ENCODE measurements at regions not wholly inside any gene's neighbourhood (a gene's known extent, or its start where the extent isn't known, plus 50 kb on each side); places are given as distances from the start of the nearest gene placed in this dataset.

DNA sequence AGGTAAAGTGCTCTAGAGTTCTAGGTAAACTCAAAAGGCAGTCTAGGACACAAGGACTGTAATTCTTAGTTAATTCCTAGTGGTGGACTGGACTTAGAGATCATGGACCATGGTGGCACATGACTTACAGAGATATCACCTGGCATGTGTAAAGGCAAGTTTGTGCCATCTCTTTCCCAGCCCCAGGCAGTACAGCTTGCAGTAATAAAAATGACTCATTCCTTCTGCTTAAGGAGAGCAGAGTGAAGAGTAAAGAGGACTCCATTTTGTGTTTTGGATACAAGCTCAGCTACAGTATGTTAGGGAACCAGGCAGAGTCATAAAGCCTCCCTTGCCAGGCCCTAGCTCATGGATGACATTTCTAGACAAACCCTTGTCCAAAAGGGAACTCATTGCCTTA lies 629.9 kb downstream of the JRKL start:
- POLR2A ChIA-PET (ENCODE audit: low non-redundant PET) = no interaction called here
- BruUV-seq (replicated peaks) = no TSS peak
- TF ChIP-seq, protein P1, sequence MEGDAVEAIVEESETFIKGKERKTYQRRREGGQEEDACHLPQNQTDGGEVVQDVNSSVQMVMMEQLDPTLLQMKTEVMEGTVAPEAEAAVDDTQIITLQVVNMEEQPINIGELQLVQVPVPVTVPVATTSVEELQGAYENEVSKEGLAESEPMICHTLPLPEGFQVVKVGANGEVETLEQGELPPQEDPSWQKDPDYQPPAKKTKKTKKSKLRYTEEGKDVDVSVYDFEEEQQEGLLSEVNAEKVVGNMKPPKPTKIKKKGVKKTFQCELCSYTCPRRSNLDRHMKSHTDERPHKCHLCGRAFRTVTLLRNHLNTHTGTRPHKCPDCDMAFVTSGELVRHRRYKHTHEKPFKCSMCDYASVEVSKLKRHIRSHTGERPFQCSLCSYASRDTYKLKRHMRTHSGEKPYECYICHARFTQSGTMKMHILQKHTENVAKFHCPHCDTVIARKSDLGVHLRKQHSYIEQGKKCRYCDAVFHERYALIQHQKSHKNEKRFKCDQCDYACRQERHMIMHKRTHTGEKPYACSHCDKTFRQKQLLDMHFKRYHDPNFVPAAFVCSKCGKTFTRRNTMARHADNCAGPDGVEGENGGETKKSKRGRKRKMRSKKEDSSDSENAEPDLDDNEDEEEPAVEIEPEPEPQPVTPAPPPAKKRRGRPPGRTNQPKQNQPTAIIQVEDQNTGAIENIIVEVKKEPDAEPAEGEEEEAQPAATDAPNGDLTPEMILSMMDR (conservative IDR thresholded peaks at IDR 0.05; ENCODE audit: low read depth, low read length) = no peak
- TF ChIP-seq EZH2 (IDR thresholded peaks at IDR 0.05; ENCODE audit: borderline replicate concordance, low read depth, low read length, poor library complexity, severe bottlenecking) = no peak
- no peak overlapping the region for H3K4me3 ChIP-seq (ENCODE audit: low read depth, low read length, poor library complexity, severe bottlenecking)
- H3K27me3 ChIP-seq (replicated peaks; ENCODE audit: insufficient read depth, low read depth, low read length, poor library complexity) = no peaks in the 10 kb centered on the region
- no peaks in the 10 kb centered on the region for H3K4me1 ChIP-seq (ENCODE audit: insufficient read depth, low read length, poor library complexity, severe bottlenecking)
- DNase-seq (ENCODE audit: low spot score) = no peak
- CTCF ChIA-PET = no interaction called here
- no peak overlapping the region for H3K27ac ChIP-seq (ENCODE audit: low read depth, low read length, poor library complexity, severe bottlenecking)
- intact Hi-C loops (cut with micrococcal nuclease; ENCODE audit: unreplicated experiment) = no loop called here
- H3K36me3 ChIP-seq (ENCODE audit: insufficient read depth, low read length, poor library complexity, severe bottlenecking) = no peaks in the 10 kb centered on the region
- H3K9me3 ChIP-seq (ENCODE audit: low read depth, low read length, poor library complexity, severe bottlenecking) = no peaks in the 10 kb centered on the region

DNA sequence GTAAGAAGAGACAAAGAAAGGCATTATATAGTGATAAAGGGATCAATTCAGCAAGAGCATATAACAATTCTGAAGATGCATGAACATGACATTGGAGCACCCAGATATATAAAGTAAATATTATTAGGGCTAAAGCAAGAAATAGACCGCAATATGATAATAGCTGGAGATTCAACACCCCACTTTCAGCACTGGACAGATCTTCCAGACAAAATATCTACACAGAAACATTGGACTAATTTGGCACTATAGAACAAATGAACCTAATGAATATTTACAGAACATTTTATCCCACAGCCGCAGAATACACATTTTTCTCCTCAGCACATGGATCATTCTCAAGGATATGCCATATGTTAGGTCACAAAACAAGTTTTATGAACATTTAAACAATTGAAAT lies 633.1 kb downstream of the JRKL start:
- Histone ChIP-seq H3K27ac (ENCODE audit: low read depth, low read length, poor library complexity, severe bottlenecking) (no peak overlapping the region), H3K36me3 (ENCODE audit: insufficient read depth, low read length, poor library complexity, severe bottlenecking) (no peaks in the 10 kb centered on the region), H3K27me3 (replicated peaks; ENCODE audit: insufficient read depth, low read depth, low read length, poor library complexity) (no peaks in the 10 kb centered on the region), H3K4me3 (ENCODE audit: low read depth, low read length, poor library complexity, severe bottlenecking) (no peak overlapping the region), H3K9me3 (ENCODE audit: low read depth, low read length, poor library complexity, severe bottlenecking) (no peaks in the 10 kb centered on the region), H3K4me1 (ENCODE audit: insufficient read depth, low read length, poor library complexity, severe bottlenecking) (no peaks in the 10 kb centered on the region)
- BruUV-seq (replicated peaks) = no TSS peak
- no peak for TF ChIP-seq EZH2 (IDR thresholded peaks at IDR 0.05; ENCODE audit: borderline replicate concordance, low read depth, low read length, poor library complexity, severe bottlenecking)
- TF ChIP-seq, protein P1 (conservative IDR thresholded peaks at IDR 0.05; ENCODE audit: low read depth, low read length) = no peak
- no peak for DNase-seq (ENCODE audit: low spot score)
- POLR2A ChIA-PET (ENCODE audit: low non-redundant PET) = no interaction called here
- intact Hi-C loops (cut with micrococcal nuclease; ENCODE audit: unreplicated experiment) = no loop called here
- CTCF ChIA-PET = no interaction called here

DNA sequence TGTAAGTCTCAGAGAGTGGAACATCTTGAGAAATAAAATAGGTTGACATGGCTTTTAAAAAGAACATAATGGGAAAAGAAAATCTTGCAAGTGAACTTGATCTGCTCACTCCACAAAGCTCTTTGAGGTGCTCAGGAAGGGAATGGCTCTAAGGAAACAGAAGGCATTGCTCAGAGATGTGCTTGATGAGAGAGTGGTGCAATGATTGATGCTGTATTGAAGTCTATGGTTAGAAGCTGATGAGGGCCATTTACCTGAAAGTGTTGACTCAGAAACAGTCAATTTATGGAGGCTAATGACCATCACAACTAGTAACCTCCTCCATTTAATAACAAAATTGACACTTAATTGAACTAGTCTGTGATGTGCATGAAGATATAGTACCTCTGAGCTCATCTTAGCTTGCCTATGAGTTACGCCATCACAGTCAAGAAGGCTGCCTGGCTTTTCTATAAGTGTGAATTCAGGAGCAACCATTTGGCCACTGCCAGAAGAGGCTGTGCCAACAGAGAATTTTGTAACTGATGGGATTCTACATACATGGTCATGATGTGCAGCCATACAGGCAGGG lies 639.1 kb downstream of the JRKL start:
- no peaks in the 10 kb centered on the region for H3K27me3 ChIP-seq (replicated peaks; ENCODE audit: insufficient read depth, low read depth, low read length, poor library complexity)
- intact Hi-C loops (cut with micrococcal nuclease; ENCODE audit: unreplicated experiment) = no loop called here
- DNase-seq (ENCODE audit: low spot score) = no peak
- H3K4me1 ChIP-seq (ENCODE audit: insufficient read depth, low read length, poor library complexity, severe bottlenecking) = no peaks in the 10 kb centered on the region
- no peak overlapping the region for H3K4me3 ChIP-seq (ENCODE audit: low read depth, low read length, poor library complexity, severe bottlenecking)
- ChIA-PET POLR2A (ENCODE audit: low non-redundant PET) (no interaction called here), CTCF (no interaction called here)
- H3K36me3 ChIP-seq (ENCODE audit: insufficient read depth, low read length, poor library complexity, severe bottlenecking) = no peaks in the 10 kb centered on the region
- H3K27ac ChIP-seq (ENCODE audit: low read depth, low read length, poor library complexity, severe bottlenecking) = no peak overlapping the region
- no peaks in the 10 kb centered on the region for H3K9me3 ChIP-seq (ENCODE audit: low read depth, low read length, poor library complexity, severe bottlenecking)
- BruUV-seq (replicated peaks) = no TSS peak
- TF ChIP-seq EZH2 (IDR thresholded peaks at IDR 0.05; ENCODE audit: borderline replicate concordance, low read depth, low read length, poor library complexity, severe bottlenecking) = no peak
- TF ChIP-seq, protein P1 (conservative IDR thresholded peaks at IDR 0.05; ENCODE audit: low read depth, low read length) = no peak

All from A673 (cell line).